ENCODE measurements at regions not wholly inside any gene's neighbourhood (a gene's known extent, or its start where the extent isn't known, plus 50 kb on each side); places are given as distances from the start of the nearest gene placed in this dataset.

DNA sequence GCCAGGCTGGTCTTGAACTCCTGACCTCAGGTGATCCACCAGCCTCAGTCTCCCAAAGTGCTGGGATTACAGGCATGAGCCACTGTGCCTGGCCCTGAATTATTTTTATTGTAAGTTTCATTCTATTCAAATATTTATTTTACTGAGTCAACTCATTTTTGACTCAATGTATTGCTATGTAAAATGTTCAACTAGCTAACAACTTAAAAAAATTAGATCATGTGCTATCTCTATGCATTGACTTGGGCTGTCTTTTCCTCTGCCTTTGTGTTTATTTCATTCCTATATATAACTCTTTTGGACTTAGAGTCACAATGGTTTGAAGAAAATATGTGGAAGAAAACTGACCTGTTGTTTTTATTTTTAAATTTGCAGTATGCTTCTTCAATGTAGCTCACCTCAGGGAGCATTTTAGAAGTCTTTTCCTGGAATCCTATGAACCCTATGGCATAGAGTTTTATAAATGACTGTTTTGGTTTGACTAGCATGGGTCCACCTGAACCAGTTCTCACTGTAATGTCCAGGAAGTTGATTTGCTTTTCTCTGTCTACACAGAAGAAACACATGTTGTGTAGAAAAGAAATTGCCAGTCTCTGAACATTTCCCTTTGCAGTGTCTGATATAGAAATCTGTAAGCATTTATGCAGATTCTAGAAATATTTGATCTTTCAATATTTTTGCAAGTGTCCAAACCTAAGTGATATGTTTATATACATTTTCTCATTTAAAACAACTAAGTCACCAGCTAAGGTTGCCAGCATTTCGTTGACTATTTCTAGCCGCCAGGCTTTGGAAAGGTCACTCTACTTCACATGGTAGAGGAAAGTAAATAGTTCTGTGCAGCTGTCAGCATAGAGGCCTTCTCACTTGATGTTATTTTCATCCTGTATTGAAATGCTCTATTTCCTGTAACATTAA is 138.8 kb downstream of the PCSK1 start:
- CTCF ChIA-PET: no interaction called here
- Histone ChIP-seq H3K9me3 (ENCODE audit: control insufficient read depth in 1 of 2, insufficient read depth in 1 of 2, low read depth in 1 of 2, low read length in 2 of 2) (no peaks in the 10 kb centered on the region), H3K79me2 (ENCODE audit: insufficient read depth, low read length) (no peaks in the 10 kb centered on the region), H4K20me1 (ENCODE audit: insufficient read depth) (no peaks in the 10 kb centered on the region), H3K27ac (ENCODE audit: low read depth, low read length) (no peak overlapping the region), H3K9ac (ENCODE audit: low read length) (no peak overlapping the region), H3K27me3 (ENCODE audit: insufficient read depth, low read length) (no peaks in the 10 kb centered on the region), H2AFZ (ENCODE audit: low read depth, low read length, poor library complexity, severe bottlenecking) (no peak overlapping the region), H3K4me1 (ENCODE audit: control insufficient read depth in 1 of 2, insufficient read depth in 2 of 2, low read length in 2 of 2) (no peaks in the 10 kb centered on the region), H3K36me3 (ENCODE audit: control insufficient read depth in 1 of 2, insufficient read depth in 2 of 2, low read length in 2 of 2) (no peaks in the 10 kb centered on the region), H3K4me2 (ENCODE audit: low read length) (no peak overlapping the region), H3K9me2 (ENCODE audit: insufficient read depth) (no peaks in the 10 kb centered on the region), H3K4me3 (replicated peaks in 1 of 2; ENCODE audit: low read depth in 1 of 2, low read length in 2 of 2) (no peak overlapping the region)
- POLR2A ChIA-PET: no interaction called here
- RAD21 ChIA-PET (ENCODE audit: low non-redundant PET in 1 of 2, low total read pairs in 2 of 2, uncharacterized antibody in 2 of 2, unreplicated experiment in 2 of 2): no interaction called here
- BruUV-seq (replicated peaks): no TSS peak
- ATAC-seq (no peak), DNase-seq (ENCODE audit: low read depth, low spot score) (no peak)
- TF ChIP-seq SP1 (IDR thresholded peaks at IDR 0.05; ENCODE audit: low read depth): no peak
- no peak for TF ChIP-seq YY1 (IDR thresholded peaks at IDR 0.05; ENCODE audit: extremely low read depth, insufficient replicate concordance, low read depth, low read length)
- no peak for TF ChIP-seq FOSL1 (IDR thresholded peaks at IDR 0.05; ENCODE audit: low read depth)
- no peak for TF ChIP-seq CBX3 (IDR thresholded peaks at IDR 0.05; ENCODE audit: low read depth)
- TF ChIP-seq CEBPB (IDR thresholded peaks at IDR 0.05; ENCODE audit: low read depth): no peak
- TF ChIP-seq ELF1 (IDR thresholded peaks at IDR 0.05; ENCODE audit: borderline replicate concordance, low read depth): no peak
- no peak for TF ChIP-seq EZH2 (IDR thresholded peaks at IDR 0.05)
- TF ChIP-seq JUND (IDR thresholded peaks at IDR 0.05): no peak
- intact Hi-C loops (cut with micrococcal nuclease): no loop called here

GRCh38 chr5:96292582-96293247 is 140.3 kb downstream of the PCSK1 start:
- H3K4me1 ChIP-seq (ENCODE audit: control insufficient read depth in 1 of 2, insufficient read depth in 2 of 2, low read length in 2 of 2): no peaks in the 10 kb centered on the region
- no peaks in the 10 kb centered on the region for H3K79me2 ChIP-seq (ENCODE audit: insufficient read depth, low read length)
- H4K20me1 ChIP-seq (ENCODE audit: insufficient read depth): no peaks in the 10 kb centered on the region
- H3K36me3 ChIP-seq (ENCODE audit: control insufficient read depth in 1 of 2, insufficient read depth in 2 of 2, low read length in 2 of 2): no peaks in the 10 kb centered on the region
- no peak overlapping the region for H3K27ac ChIP-seq (ENCODE audit: low read depth, low read length)
- H3K9me2 ChIP-seq (ENCODE audit: insufficient read depth): no peaks in the 10 kb centered on the region
- H3K4me3 ChIP-seq (replicated peaks in 1 of 2; ENCODE audit: low read depth in 1 of 2, low read length in 2 of 2): no peak overlapping the region
- H2AFZ ChIP-seq (ENCODE audit: low read depth, low read length, poor library complexity, severe bottlenecking): no peak overlapping the region
- no peaks in the 10 kb centered on the region for H3K27me3 ChIP-seq (ENCODE audit: insufficient read depth, low read length)
- ChIA-PET CTCF (no interaction called here), POLR2A (no interaction called here), RAD21 (ENCODE audit: low non-redundant PET in 1 of 2, low total read pairs in 2 of 2, uncharacterized antibody in 2 of 2, unreplicated experiment in 2 of 2) (no interaction called here)
- DNase-seq (ENCODE audit: low read depth, low spot score) (no peak), ATAC-seq (no peak)
- no peak overlapping the region for H3K9ac ChIP-seq (ENCODE audit: low read length)
- intact Hi-C loops (cut with micrococcal nuclease): no loop called here
- no peaks in the 10 kb centered on the region for H3K9me3 ChIP-seq (ENCODE audit: control insufficient read depth in 1 of 2, insufficient read depth in 1 of 2, low read depth in 1 of 2, low read length in 2 of 2)
- no peak overlapping the region for H3K4me2 ChIP-seq (ENCODE audit: low read length)
- no TSS peak for BruUV-seq (replicated peaks)
- no peak for TF ChIP-seq ELF1 (IDR thresholded peaks at IDR 0.05; ENCODE audit: borderline replicate concordance, low read depth)
- TF ChIP-seq POLR2AphosphoS5 (IDR thresholded peaks at IDR 0.05; ENCODE audit: low read depth, low read length): no peak
- TF ChIP-seq FOSL1 (IDR thresholded peaks at IDR 0.05; ENCODE audit: low read depth): no peak
- no peak for TF ChIP-seq SRF (IDR thresholded peaks at IDR 0.05; ENCODE audit: low read depth)
- TF ChIP-seq, protein P1, sequence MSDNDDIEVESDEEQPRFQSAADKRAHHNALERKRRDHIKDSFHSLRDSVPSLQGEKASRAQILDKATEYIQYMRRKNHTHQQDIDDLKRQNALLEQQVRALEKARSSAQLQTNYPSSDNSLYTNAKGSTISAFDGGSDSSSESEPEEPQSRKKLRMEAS (IDR thresholded peaks at IDR 0.05): no peak
- no peak for TF ChIP-seq CEBPB (IDR thresholded peaks at IDR 0.05; ENCODE audit: low read depth)
- no peak for TF ChIP-seq RAD21 (IDR thresholded peaks at IDR 0.05; ENCODE audit: low read depth)
- no peak for TF ChIP-seq TCF7L2 (IDR thresholded peaks at IDR 0.05; ENCODE audit: borderline replicate concordance, extremely low read depth, insufficient read depth, insufficient read length)
- TF ChIP-seq JUND (IDR thresholded peaks at IDR 0.05): no peak
- no peak for TF ChIP-seq EZH2phosphoT487 (IDR thresholded peaks at IDR 0.05; ENCODE audit: borderline replicate concordance)
- no peak for TF ChIP-seq POLR2A (IDR thresholded peaks at IDR 0.05; ENCODE audit: borderline replicate concordance, extremely low read depth, insufficient read depth, insufficient read length)
- TF ChIP-seq, protein P2, sequence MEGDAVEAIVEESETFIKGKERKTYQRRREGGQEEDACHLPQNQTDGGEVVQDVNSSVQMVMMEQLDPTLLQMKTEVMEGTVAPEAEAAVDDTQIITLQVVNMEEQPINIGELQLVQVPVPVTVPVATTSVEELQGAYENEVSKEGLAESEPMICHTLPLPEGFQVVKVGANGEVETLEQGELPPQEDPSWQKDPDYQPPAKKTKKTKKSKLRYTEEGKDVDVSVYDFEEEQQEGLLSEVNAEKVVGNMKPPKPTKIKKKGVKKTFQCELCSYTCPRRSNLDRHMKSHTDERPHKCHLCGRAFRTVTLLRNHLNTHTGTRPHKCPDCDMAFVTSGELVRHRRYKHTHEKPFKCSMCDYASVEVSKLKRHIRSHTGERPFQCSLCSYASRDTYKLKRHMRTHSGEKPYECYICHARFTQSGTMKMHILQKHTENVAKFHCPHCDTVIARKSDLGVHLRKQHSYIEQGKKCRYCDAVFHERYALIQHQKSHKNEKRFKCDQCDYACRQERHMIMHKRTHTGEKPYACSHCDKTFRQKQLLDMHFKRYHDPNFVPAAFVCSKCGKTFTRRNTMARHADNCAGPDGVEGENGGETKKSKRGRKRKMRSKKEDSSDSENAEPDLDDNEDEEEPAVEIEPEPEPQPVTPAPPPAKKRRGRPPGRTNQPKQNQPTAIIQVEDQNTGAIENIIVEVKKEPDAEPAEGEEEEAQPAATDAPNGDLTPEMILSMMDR (IDR thresholded peaks at IDR 0.05 in 2 of 3, conservative IDR thresholded peaks at IDR 0.05 in 1 of 3; ENCODE audit: borderline replicate concordance in 1 of 3, insufficient read depth in 1 of 3, low read depth in 2 of 3, low read length in 2 of 3): no peak

Data from HCT116 (cell line).